ENCODE measurements at regions not wholly inside any gene's neighbourhood (a gene's known extent, or its start where the extent isn't known, plus 50 kb on each side); places are given as distances from the start of the nearest gene placed in this dataset.
"Not testable (repeated sequence)": the region's sequence is repeated elsewhere in the genome, so short reads cannot be mapped to it uniquely, and the experiment has no call there.

DNA sequence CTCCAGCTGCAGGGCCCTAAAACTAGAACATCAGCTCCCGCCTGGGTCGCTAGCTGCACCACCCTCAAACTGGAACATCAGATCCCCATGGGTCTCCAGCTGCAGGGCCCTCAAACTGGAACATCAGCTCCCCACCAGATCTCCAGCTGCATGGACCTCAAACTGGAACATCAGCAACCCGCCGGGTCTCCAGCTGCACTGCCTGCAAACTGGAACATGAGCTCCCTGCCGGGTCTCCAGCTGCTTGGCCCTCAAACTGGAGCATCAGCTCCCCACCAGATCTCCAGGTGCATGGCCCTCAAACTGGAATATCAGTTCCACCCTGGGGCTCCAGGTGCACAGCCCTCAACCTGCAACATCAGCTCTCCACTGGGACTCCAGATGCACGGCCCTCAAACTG, 82.7 kb downstream of the TFRC start:
- not testable (repeated sequence) for DNase-seq

GRCh38 chr3:195996314-195996713, 85.6 kb downstream of the TFRC start:
- DNase-seq = not testable (repeated sequence)

- peak; percentile 66 for DNase-seq
These were observed 86.0 kb upstream of the TNK2 start for GRCh38 chr3:195994343-195994742.

- not testable (repeated sequence) for DNase-seq
These were observed 85.3 kb upstream of the TNK2 start for GRCh38 chr3:195993671-195994070.

GRCh38 chr3:195992956-195993595, 84.7 kb upstream of the TNK2 start:
- DNase-seq = not testable (repeated sequence)

- DNase-seq = not testable (repeated sequence)
These were observed 83.6 kb upstream of the TNK2 start for GRCh38 chr3:195991986-195992385.

DNA sequence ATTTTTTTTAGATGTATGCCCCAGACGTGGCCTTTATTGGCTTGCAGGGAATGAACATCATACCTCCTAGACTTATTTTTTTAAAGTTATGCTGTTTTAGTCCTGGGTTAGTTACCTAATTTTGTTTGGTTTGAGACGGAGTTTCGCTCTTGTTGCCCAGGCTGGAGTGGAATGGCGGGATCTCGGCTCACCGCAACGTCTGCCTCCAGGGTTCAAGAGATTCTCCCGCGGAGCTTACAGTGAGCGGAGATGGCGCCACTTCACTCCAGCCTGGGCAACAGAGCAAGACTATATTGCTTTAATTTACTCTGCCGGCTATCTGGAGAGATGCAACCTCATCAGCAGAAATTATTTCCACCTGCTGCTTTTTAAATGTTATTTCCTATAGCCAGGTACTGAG, 82.9 kb upstream of the TNK2 start:
- not testable (repeated sequence) for DNase-seq

- not testable (repeated sequence) for DNase-seq
These were observed 82.5 kb upstream of the TNK2 start for GRCh38 chr3:195990841-195991174.

DNA sequence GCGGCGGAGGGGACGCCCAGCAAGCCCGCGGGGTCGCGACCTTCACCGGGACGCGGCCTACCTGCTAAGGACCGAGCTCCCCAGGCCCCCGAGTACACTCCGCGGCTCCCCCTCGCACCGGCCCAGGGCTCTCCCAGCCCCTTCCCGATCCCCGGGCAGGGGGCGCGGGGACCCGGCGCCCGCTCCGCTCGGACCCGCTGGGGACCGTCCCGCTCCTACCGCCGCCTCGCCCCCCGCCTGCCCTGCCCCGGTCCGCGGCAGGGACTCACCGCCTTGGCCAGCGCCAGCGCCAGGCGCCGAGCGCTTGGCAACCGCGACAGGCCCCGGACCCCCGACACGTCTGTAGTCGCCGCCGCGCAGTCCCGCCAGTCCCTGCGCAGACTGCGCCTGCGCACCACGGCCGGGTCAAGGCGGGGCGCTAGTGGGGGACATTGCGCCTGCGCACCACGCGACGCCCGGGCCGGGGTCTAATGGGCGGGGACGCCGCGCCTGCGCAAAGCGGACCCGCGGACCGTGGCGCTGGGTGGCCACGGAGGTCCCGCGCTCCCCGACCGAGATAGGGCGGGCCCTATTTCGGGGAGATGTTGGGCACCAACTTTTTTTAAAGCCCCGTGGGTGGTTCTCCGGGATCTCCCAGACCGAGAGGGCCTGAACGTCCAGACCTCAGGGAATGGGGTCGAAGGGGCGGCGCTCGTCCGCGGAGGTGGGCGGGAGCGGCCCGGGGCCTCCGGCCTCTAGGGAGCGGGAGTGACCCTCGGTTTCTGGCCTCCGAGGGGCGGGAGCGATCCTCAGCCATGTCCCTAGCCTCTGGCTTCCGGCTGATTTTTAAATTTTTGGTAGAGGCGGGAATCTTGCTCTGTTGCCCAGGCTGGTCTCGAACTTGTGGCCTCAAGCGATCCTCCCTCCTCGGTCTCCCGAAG, 81.8 kb upstream of the TNK2 start:
- DNase-seq = peak; percentile 90

- DNase-seq = not testable (repeated sequence)
These were observed 81.0 kb upstream of the TNK2 start for GRCh38 chr3:195989197-195989920.

- DNase-seq = not testable (repeated sequence)
These were observed 80.4 kb upstream of the TNK2 start for GRCh38 chr3:195988764-195989163.

DNA sequence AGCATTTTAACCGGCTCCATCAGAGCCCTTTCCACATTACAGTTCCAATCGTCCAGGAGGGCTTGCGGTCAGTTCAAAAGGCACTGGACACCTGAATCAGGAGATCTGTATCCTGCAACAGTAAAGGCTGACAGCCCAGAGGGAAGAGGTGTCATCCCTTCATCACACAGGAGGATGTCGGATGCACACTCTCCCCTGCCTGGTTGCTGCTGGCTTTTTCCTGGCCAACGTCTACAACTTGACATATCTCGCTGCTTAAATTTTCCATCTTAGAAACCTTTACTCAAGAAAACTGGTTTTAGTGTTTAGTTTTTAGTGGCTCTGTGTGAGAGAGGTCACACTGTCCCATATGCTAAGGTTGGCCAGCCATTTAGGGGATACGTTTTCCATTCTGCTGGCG, 78.7 kb upstream of the TNK2 start:
- DNase-seq = not testable (repeated sequence)

- DNase-seq = not testable (repeated sequence)
These were observed 78.2 kb upstream of the TNK2 start for GRCh38 chr3:195986576-195986975.

- not testable (repeated sequence) for DNase-seq
These were observed 77.1 kb upstream of the TNK2 start for GRCh38 chr3:195985348-195985920.

DNA sequence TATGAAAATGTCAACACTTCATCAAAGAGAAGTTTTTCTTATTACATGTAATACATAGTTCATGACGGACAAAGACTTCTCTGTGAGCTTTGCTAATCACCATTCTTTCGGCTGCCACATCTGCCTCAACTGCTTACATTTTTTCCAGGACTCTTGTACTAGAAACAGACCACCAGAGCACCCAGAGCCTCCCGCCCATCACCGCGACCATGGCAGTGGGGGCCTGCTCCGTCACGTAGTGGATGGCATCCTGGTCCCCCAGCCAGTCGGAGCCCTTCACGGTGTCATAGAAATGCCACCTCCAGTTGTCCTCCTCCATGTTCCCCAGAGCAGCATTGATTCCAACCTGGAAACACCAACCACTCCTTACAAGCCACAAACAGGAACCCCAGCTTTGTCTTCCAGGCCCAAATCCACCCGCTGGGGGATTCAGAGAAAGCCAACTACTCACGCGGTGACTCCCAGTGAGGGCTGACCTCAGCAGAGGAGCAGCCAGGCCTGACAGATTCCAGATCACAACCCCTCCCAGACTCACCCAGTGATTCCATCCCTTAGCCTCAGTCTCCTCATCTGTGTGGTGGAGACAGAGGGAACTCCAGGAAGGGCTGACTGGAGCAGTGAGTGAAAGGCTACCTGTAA, 76.2 kb upstream of the TNK2 start:
- not testable (repeated sequence) for DNase-seq

GRCh38 chr3:195983880-195984279, 75.5 kb upstream of the TNK2 start:
- not testable (repeated sequence) for DNase-seq

- not testable (repeated sequence) for DNase-seq
These were observed 74.4 kb upstream of the TNK2 start for GRCh38 chr3:195982754-195983153.

DNA sequence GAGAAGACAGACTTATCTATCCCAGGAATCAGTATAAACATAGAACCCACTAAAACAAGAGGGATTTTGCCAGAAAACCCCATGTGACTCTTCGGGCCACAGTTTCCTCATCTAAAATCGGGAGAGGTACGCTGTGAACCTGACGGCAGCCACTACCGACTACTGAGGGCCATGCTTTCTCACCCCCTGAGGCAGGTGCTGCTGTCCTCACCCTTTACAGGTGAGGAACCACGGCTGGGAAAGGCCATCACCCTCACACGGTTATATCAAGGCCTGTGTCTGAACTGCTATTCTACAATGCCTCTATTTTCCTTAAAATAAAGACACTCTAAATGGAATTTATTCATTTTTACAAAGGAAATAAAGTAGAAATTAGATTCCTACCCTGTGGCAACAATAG, 73.4 kb upstream of the TNK2 start:
- not testable (repeated sequence) for DNase-seq

- DNase-seq = not testable (repeated sequence)
These were observed 71.5 kb upstream of the TNK2 start for GRCh38 chr3:195979877-195980276.

- DNase-seq = not testable (repeated sequence)
These were observed 70.2 kb upstream of the TNK2 start for GRCh38 chr3:195978585-195978984.

GRCh38 chr3:195976876-195977275, 68.5 kb upstream of the TNK2 start:
- DNase-seq = not testable (repeated sequence)

GRCh38 chr3:195974281-195974680, 65.9 kb upstream of the TNK2 start:
- DNase-seq = not testable (repeated sequence)

Data from activated naive CD4-positive, alpha-beta T cell treated with anti-CD3 and anti-CD28 coated beads, Interleukin-2, amount 50 U/mL, for 16 hours (primary cell).